ENCODE measurements at regions not wholly inside any gene's neighbourhood (a gene's known extent, or its start where the extent isn't known, plus 50 kb on each side); places are given as distances from the start of the nearest gene placed in this dataset.

- Histone ChIP-seq H2AFZ (ENCODE audit: low read length) (no peak overlapping the region), H3K23ac (ENCODE audit: low read depth, low read length, poor library complexity) (no peak overlapping the region), H2BK5ac (ENCODE audit: low read length) (no peak overlapping the region), H3K4me2 (ENCODE audit: insufficient read depth, low read length, poor library complexity, severe bottlenecking) (no peak overlapping the region), H2AK5ac (ENCODE audit: low read depth, low read length) (no peak overlapping the region), H3K9me3 (replicated peaks in 1 of 2; ENCODE audit: control insufficient read depth in 2 of 2, insufficient read depth in 1 of 2, low read depth in 1 of 2, low read length in 2 of 2) (no peaks in the 10 kb centered on the region), H2BK120ac (ENCODE audit: low read depth, low read length) (no peak overlapping the region), H3K27me3 (ENCODE audit: control insufficient read depth in 3 of 3, insufficient read depth in 3 of 3, low read depth in 1 of 3, low read length in 3 of 3) (no peaks in the 10 kb centered on the region), H4K91ac (ENCODE audit: low read depth, low read length, poor library complexity) (no peak overlapping the region), H3K4me3 (ENCODE audit: low read length in 2 of 2) (no peak overlapping the region), H3K14ac (ENCODE audit: low read length) (no peak overlapping the region), H3K36me3 (replicated peaks in 1 of 2; ENCODE audit: control insufficient read depth in 2 of 2, insufficient read depth in 2 of 2, low read length in 2 of 2) (no peaks in the 10 kb centered on the region), H3K18ac (ENCODE audit: low read length) (no peak overlapping the region), H4K8ac (ENCODE audit: low read depth, low read length) (no peak overlapping the region), H3K4me1 (ENCODE audit: control insufficient read depth in 2 of 2, insufficient read depth in 1 of 2, low read depth in 1 of 2, low read length in 2 of 2) (no peaks in the 10 kb centered on the region), H3K79me1 (ENCODE audit: low read depth, low read length) (no peaks in the 10 kb centered on the region), H3K27ac (replicated peaks; ENCODE audit: low read length) (no peak overlapping the region), H2BK15ac (ENCODE audit: low read length) (no peak overlapping the region), H2BK12ac (ENCODE audit: low read length) (no peak overlapping the region), H3K9ac (ENCODE audit: low read depth, low read length, poor library complexity) (no peak overlapping the region), H3K4ac (ENCODE audit: low read length) (no peak overlapping the region)
- no peak for DNase-seq (ENCODE audit: low spot score)
- no CpG with 5 or more reads among the region's 2 CpGs for WGBS, 2 donors (ENCODE audit: extremely low coverage in 2 of 2, insufficient read length in 2 of 2, insufficient replicate concordance in 1 of 2)
Measured at GRCh38 chr10:36621346-36621745, 504.1 kb upstream of the ANKRD30A start.

DNA sequence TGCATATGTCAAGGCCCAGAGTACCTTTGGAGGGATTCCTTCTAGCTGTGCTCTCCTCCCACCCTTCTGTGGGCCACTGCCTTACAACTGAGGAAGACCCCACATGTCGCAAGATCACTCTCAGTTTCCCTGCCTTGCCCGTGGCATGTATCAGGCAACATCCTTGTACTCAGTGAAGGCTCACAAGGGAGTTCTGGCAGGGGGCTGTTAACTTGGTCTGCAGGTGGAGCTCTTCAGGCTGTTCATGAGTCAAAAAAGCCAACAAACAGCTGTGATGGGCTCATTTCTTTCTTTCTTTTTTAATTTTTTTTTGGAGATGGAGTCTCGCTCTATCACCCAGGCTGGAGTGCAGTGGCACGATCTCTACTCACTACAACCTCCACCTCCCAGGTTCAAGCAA, 513.0 kb upstream of the ANKRD30A start:
- Histone ChIP-seq H3K27ac (replicated peaks; ENCODE audit: low read length) (no peak overlapping the region), H3K36me3 (replicated peaks in 1 of 2; ENCODE audit: control insufficient read depth in 2 of 2, insufficient read depth in 2 of 2, low read length in 2 of 2) (no peaks in the 10 kb centered on the region), H4K91ac (ENCODE audit: low read depth, low read length, poor library complexity) (no peak overlapping the region), H3K9ac (ENCODE audit: low read depth, low read length, poor library complexity) (no peak overlapping the region), H2BK120ac (ENCODE audit: low read depth, low read length) (no peak overlapping the region), H2BK12ac (ENCODE audit: low read length) (no peak overlapping the region), H2BK5ac (ENCODE audit: low read length) (no peak overlapping the region), H3K4ac (ENCODE audit: low read length) (no peak overlapping the region), H3K4me2 (ENCODE audit: insufficient read depth, low read length, poor library complexity, severe bottlenecking) (no peak overlapping the region), H4K8ac (ENCODE audit: low read depth, low read length) (no peak overlapping the region), H3K18ac (ENCODE audit: low read length) (no peak overlapping the region), H3K79me1 (ENCODE audit: low read depth, low read length) (peaks cover 1% of the 10 kb centered on the region), H3K4me1 (ENCODE audit: control insufficient read depth in 2 of 2, insufficient read depth in 1 of 2, low read depth in 1 of 2, low read length in 2 of 2) (no peaks in the 10 kb centered on the region), H3K9me3 (replicated peaks in 1 of 2; ENCODE audit: control insufficient read depth in 2 of 2, insufficient read depth in 1 of 2, low read depth in 1 of 2, low read length in 2 of 2) (no peaks in the 10 kb centered on the region), H3K27me3 (ENCODE audit: control insufficient read depth in 3 of 3, insufficient read depth in 3 of 3, low read depth in 1 of 3, low read length in 3 of 3) (no peaks in the 10 kb centered on the region), H2BK15ac (ENCODE audit: low read length) (no peak overlapping the region), H3K4me3 (ENCODE audit: low read length in 2 of 2) (no peak overlapping the region), H2AK5ac (ENCODE audit: low read depth, low read length) (no peak overlapping the region), H2AFZ (ENCODE audit: low read length) (no peak overlapping the region), H3K23ac (ENCODE audit: low read depth, low read length, poor library complexity) (no peak overlapping the region), H3K14ac (ENCODE audit: low read length) (no peak overlapping the region)
- no CpG with 5 or more reads among the region's 4 CpGs for WGBS, 2 donors (ENCODE audit: extremely low coverage in 2 of 2, insufficient read length in 2 of 2, insufficient replicate concordance in 1 of 2)
- no peak for DNase-seq (ENCODE audit: low spot score)

GRCh38 chr10:36608866-36609265, 516.5 kb upstream of the ANKRD30A start:
- no peak overlapping the region for H2BK12ac ChIP-seq (ENCODE audit: low read length)
- peaks cover 1% of the 10 kb centered on the region for H3K79me1 ChIP-seq (ENCODE audit: low read depth, low read length)
- no peak overlapping the region for H2AK5ac ChIP-seq (ENCODE audit: low read depth, low read length)
- H3K4me1 ChIP-seq (ENCODE audit: control insufficient read depth in 2 of 2, insufficient read depth in 1 of 2, low read depth in 1 of 2, low read length in 2 of 2): no peaks in the 10 kb centered on the region
- H2BK5ac ChIP-seq (ENCODE audit: low read length): no peak overlapping the region
- H3K4me3 ChIP-seq (ENCODE audit: low read length in 2 of 2): no peak overlapping the region
- H3K14ac ChIP-seq (ENCODE audit: low read length): no peak overlapping the region
- H2BK15ac ChIP-seq (ENCODE audit: low read length): no peak overlapping the region
- no peak overlapping the region for H2AFZ ChIP-seq (ENCODE audit: low read length)
- no peak overlapping the region for H4K91ac ChIP-seq (ENCODE audit: low read depth, low read length, poor library complexity)
- H3K9me3 ChIP-seq (replicated peaks in 1 of 2; ENCODE audit: control insufficient read depth in 2 of 2, insufficient read depth in 1 of 2, low read depth in 1 of 2, low read length in 2 of 2): no peaks in the 10 kb centered on the region
- H3K27me3 ChIP-seq (ENCODE audit: control insufficient read depth in 3 of 3, insufficient read depth in 3 of 3, low read depth in 1 of 3, low read length in 3 of 3): no peaks in the 10 kb centered on the region
- H3K4ac ChIP-seq (ENCODE audit: low read length): no peak overlapping the region
- H3K9ac ChIP-seq (ENCODE audit: low read depth, low read length, poor library complexity): no peak overlapping the region
- H2BK120ac ChIP-seq (ENCODE audit: low read depth, low read length): no peak overlapping the region
- no peak overlapping the region for H4K8ac ChIP-seq (ENCODE audit: low read depth, low read length)
- WGBS, 2 donors (ENCODE audit: extremely low coverage in 2 of 2, insufficient read length in 2 of 2, insufficient replicate concordance in 1 of 2): no CpG with 5 or more reads among the region's 4 CpGs
- no peak overlapping the region for H3K18ac ChIP-seq (ENCODE audit: low read length)
- DNase-seq (ENCODE audit: low spot score): no peak
- H3K36me3 ChIP-seq (replicated peaks in 1 of 2; ENCODE audit: control insufficient read depth in 2 of 2, insufficient read depth in 2 of 2, low read length in 2 of 2): no peaks in the 10 kb centered on the region
- H3K23ac ChIP-seq (ENCODE audit: low read depth, low read length, poor library complexity): no peak overlapping the region
- no peak overlapping the region for H3K4me2 ChIP-seq (ENCODE audit: insufficient read depth, low read length, poor library complexity, severe bottlenecking)
- no peak overlapping the region for H3K27ac ChIP-seq (replicated peaks; ENCODE audit: low read length)

GRCh38 chr10:36608251-36608650, 517.1 kb upstream of the ANKRD30A start:
- Histone ChIP-seq H4K8ac (ENCODE audit: low read depth, low read length) (no peak overlapping the region), H3K4ac (ENCODE audit: low read length) (no peak overlapping the region), H3K9me3 (replicated peaks in 1 of 2; ENCODE audit: control insufficient read depth in 2 of 2, insufficient read depth in 1 of 2, low read depth in 1 of 2, low read length in 2 of 2) (no peaks in the 10 kb centered on the region), H2AK5ac (ENCODE audit: low read depth, low read length) (no peak overlapping the region), H3K27ac (replicated peaks; ENCODE audit: low read length) (no peak overlapping the region), H3K36me3 (replicated peaks in 1 of 2; ENCODE audit: control insufficient read depth in 2 of 2, insufficient read depth in 2 of 2, low read length in 2 of 2) (no peaks in the 10 kb centered on the region), H2BK5ac (ENCODE audit: low read length) (no peak overlapping the region), H2BK12ac (ENCODE audit: low read length) (no peak overlapping the region), H3K4me3 (ENCODE audit: low read length in 2 of 2) (no peak overlapping the region), H2AFZ (ENCODE audit: low read length) (no peak overlapping the region), H3K4me2 (ENCODE audit: insufficient read depth, low read length, poor library complexity, severe bottlenecking) (no peak overlapping the region), H2BK120ac (ENCODE audit: low read depth, low read length) (no peak overlapping the region), H4K91ac (ENCODE audit: low read depth, low read length, poor library complexity) (no peak overlapping the region), H3K14ac (ENCODE audit: low read length) (no peak overlapping the region), H3K18ac (ENCODE audit: low read length) (no peak overlapping the region), H3K27me3 (ENCODE audit: control insufficient read depth in 3 of 3, insufficient read depth in 3 of 3, low read depth in 1 of 3, low read length in 3 of 3) (no peaks in the 10 kb centered on the region), H2BK15ac (ENCODE audit: low read length) (no peak overlapping the region), H3K23ac (ENCODE audit: low read depth, low read length, poor library complexity) (no peak overlapping the region), H3K79me1 (ENCODE audit: low read depth, low read length) (peaks cover 1% of the 10 kb centered on the region), H3K4me1 (ENCODE audit: control insufficient read depth in 2 of 2, insufficient read depth in 1 of 2, low read depth in 1 of 2, low read length in 2 of 2) (no peaks in the 10 kb centered on the region), H3K9ac (ENCODE audit: low read depth, low read length, poor library complexity) (no peak overlapping the region)
- DNase-seq (ENCODE audit: low spot score): no peak
- no CpG with 5 or more reads among the region's 1 CpG for WGBS, 2 donors (ENCODE audit: extremely low coverage in 2 of 2, insufficient read length in 2 of 2, insufficient replicate concordance in 1 of 2)

All from neuronal stem cell (in vitro differentiated cells).